Progenitor cell of endocrine pancreas (in vitro differentiated cells): ENCODE measurements at regions not wholly inside any gene's neighbourhood (a gene's known extent, or its start where the extent isn't known, plus 50 kb on each side); places are given as distances from the start of the nearest gene placed in this dataset.

Experiments
- DNase-seq: peaks from one replicate; pipeline ENCODE4 v3.0.0; 2021; ENCODE audit warnings: low spot score; ENCODE audit not compliant: unreplicated experiment
- H3K27ac Mint-ChIP-seq: 2 replicates; pipeline ENCODE4 v1.8.0; 2021; ENCODE audit warnings: mild to moderate bottlenecking, moderate library complexity, mixed read lengths
- H3K27me3 Mint-ChIP-seq: 2 replicates; pipeline ENCODE4 v1.8.0; 2021; ENCODE audit warnings: mixed read lengths
- H3K36me3 Mint-ChIP-seq: 2 replicates; pipeline ENCODE4 v1.8.0; 2022; ENCODE audit warnings: mixed read lengths; ENCODE audit not compliant: insufficient read depth
- H3K4me1 Mint-ChIP-seq: 2 replicates; pipeline ENCODE4 v1.8.0; 2021; ENCODE audit warnings: low read depth, mixed read lengths
- H3K4me3 Mint-ChIP-seq: 2 replicates; pipeline ENCODE4 v1.8.0; 2021; ENCODE audit warnings: low read depth, mild to moderate bottlenecking, moderate library complexity, mixed read lengths
- H3K9me3 Mint-ChIP-seq: 2 replicates; pipeline ENCODE4 v1.8.0; 2021; ENCODE audit warnings: low read depth, mixed read lengths
- TF ChIP-seq, protein P1 (sequence below): fragments of 200-600 bp; sonication (generic); IDR thresholded peaks from one replicate; pipeline ENCODE4 v1.5.0; 2021; ENCODE audit warnings: antibody characterized with exemption, mild to moderate bottlenecking; ENCODE audit not compliant: unreplicated experiment

DNA sequence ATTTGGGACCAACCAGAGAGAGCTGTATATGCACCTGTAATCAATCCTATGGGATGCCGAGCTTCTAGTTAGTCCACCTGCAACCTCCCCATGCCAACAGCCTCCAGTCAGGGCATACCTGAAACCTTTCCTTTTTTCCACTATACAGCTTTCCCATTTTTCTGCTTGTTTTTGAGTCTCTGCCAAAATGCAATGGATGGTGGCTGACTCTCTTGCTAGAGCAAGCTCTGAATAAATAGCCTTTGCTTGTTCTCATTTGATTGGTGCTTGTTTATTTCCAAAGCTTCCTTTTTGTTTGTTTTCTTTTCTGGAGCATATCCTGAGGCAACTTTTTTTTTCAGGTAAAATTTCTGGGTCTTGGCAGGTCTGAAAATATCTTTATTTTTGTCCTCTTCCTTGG lies 58.0 kb upstream of the PLET1 start:
- H3K9me3 Mint-ChIP-seq: no peaks in the 10 kb centered on the region
- H3K27ac Mint-ChIP-seq: no peak overlapping the region
- no peak for DNase-seq
- no peaks in the 10 kb centered on the region for H3K27me3 Mint-ChIP-seq
- H3K36me3 Mint-ChIP-seq: no peaks in the 10 kb centered on the region
- TF ChIP-seq, protein P1, sequence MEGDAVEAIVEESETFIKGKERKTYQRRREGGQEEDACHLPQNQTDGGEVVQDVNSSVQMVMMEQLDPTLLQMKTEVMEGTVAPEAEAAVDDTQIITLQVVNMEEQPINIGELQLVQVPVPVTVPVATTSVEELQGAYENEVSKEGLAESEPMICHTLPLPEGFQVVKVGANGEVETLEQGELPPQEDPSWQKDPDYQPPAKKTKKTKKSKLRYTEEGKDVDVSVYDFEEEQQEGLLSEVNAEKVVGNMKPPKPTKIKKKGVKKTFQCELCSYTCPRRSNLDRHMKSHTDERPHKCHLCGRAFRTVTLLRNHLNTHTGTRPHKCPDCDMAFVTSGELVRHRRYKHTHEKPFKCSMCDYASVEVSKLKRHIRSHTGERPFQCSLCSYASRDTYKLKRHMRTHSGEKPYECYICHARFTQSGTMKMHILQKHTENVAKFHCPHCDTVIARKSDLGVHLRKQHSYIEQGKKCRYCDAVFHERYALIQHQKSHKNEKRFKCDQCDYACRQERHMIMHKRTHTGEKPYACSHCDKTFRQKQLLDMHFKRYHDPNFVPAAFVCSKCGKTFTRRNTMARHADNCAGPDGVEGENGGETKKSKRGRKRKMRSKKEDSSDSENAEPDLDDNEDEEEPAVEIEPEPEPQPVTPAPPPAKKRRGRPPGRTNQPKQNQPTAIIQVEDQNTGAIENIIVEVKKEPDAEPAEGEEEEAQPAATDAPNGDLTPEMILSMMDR: no peak
- no peak overlapping the region for H3K4me3 Mint-ChIP-seq
- H3K4me1 Mint-ChIP-seq: no peaks in the 10 kb centered on the region

DNA sequence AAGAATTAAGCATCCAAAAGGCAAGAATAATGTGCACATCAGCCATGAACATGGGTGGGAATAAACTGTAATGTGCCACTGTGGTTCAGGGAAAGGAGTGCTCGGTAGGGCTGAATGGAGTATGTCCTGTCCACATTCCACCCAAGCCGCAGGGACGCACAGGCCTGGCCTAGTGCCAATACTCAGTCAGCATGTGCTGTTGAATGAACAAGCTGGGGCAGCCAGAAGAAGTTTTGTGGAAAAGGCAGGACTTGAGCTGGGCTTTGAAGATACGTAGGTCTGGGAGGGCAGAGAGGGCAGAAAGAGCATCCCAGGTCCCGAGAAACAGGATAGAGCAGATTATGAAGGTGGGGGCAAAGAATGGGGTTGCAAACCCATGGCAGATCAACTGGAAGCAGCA lies 60.0 kb upstream of the PLET1 start:
- no peak overlapping the region for H3K4me3 Mint-ChIP-seq
- H3K9me3 Mint-ChIP-seq: no peaks in the 10 kb centered on the region
- peaks cover 2% of the 10 kb centered on the region for H3K36me3 Mint-ChIP-seq
- no peaks in the 10 kb centered on the region for H3K27me3 Mint-ChIP-seq
- no peaks in the 10 kb centered on the region for H3K4me1 Mint-ChIP-seq
- no peak overlapping the region for H3K27ac Mint-ChIP-seq
- no peak for DNase-seq
- TF ChIP-seq, protein P1: no peak

DNA sequence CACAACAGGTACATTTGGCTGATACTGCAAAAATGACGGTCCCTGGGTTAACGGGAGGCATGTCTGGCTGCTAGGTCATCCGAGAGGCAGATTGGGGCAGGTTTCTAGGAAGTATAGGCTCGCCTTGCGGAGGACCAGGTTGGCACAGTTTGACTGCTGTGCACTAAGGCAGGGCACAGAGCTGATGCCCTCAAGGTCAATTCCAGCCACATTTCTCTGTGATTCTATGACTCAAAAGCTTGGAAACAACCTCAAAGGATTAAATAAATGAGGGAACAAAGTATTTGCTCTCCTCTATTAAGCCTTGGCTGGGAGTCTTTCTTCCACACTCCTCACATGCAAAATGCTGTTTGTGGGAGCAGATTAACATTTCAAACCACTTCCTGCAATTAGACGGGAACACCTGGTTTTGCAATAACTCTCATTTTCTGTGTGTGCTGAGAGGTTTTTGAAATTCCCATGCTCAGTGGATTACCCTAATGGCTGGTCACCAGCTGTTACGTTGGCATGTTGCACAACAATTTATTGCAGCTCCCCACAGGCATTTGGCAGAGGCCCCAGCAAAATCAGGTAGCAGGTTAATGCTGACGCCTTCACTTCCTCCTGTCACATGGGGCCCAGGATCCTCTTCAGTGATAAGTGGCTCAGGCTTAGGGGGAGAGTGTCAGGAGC lies 61.0 kb upstream of the PLET1 start:
- TF ChIP-seq, protein P1: no peak
- no peak for DNase-seq
- H3K4me1 Mint-ChIP-seq: no peaks in the 10 kb centered on the region
- H3K4me3 Mint-ChIP-seq: no peak overlapping the region
- H3K9me3 Mint-ChIP-seq: no peaks in the 10 kb centered on the region
- H3K27me3 Mint-ChIP-seq: no peaks in the 10 kb centered on the region
- no peak overlapping the region for H3K27ac Mint-ChIP-seq
- H3K36me3 Mint-ChIP-seq: peaks cover 2% of the 10 kb centered on the region

DNA sequence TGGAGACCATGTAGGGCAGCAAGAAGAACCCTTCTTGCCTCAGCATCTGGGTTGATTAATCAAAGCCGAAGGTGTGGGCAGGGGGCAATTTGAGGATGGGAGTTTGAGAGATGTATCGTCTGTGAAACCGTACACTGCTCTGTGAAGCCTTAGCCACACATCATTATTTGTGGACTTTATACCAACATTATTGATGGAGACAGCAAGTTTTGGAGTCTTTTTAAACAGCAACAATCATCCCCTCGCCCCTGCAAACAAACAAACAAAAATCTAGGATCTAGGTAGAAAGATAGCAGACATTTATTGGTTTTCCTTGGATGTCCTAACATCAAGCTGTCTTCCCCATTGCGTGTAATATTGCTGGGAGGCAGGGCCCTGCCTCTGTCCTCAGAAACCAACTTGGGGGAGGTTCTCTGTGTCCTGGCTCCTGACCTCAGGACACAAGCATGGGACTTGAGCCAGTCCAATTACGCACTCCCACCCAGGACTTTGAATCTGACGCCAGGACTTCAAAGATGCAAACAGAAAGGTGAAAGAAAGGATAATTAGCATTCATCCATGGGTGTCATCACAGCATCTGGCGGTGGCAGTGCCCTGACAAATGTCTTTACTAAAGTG lies 61.6 kb upstream of the PLET1 start:
- Mint-ChIP-seq H3K27me3 (no peaks in the 10 kb centered on the region), H3K36me3 (peaks cover 2% of the 10 kb centered on the region), H3K4me3 (no peak overlapping the region), H3K9me3 (no peaks in the 10 kb centered on the region), H3K27ac (no peak overlapping the region), H3K4me1 (no peaks in the 10 kb centered on the region)
- TF ChIP-seq, protein P1: no peak
- DNase-seq: no peak

DNA sequence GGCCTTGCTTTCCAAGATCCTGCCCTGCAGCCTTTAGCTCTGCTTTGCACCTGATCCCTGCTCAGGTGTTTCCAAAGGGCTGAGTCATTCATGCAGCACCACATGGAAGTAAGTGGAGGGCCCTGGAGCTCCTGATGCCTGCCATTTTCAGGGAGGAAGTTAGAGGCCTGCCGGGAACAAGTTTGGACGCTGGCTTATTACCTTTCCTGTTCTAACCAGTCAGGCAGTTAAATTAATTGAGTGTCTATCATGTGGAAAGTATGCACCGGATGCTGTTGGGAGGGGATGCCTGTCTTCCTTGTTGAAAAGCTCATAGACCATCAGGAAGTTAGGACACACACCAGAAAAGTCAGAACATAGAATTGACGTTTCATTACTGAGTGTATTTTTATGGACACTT lies 73.7 kb upstream of the PLET1 start:
- H3K9me3 Mint-ChIP-seq: no peaks in the 10 kb centered on the region
- TF ChIP-seq, protein P1: no peak

More for the DNA sequence above, 73.7 kb upstream of the PLET1 start:
- Mint-ChIP-seq H3K27ac (no peak overlapping the region), H3K4me1 (no peaks in the 10 kb centered on the region), H3K4me3 (no peak overlapping the region), H3K36me3 (no peaks in the 10 kb centered on the region), H3K27me3 (peaks cover 12% of the 10 kb centered on the region)
- DNase-seq: no peak
